ENCODE measurements at regions not wholly inside any gene's neighbourhood (a gene's known extent, or its start where the extent isn't known, plus 50 kb on each side); places are given as distances from the start of the nearest gene placed in this dataset.

GRCh38 chr11:128040603-128041002, 546.8 kb downstream of the ETS1 start:
- DNase-seq (ENCODE audit: low spot score): no peak

DNA sequence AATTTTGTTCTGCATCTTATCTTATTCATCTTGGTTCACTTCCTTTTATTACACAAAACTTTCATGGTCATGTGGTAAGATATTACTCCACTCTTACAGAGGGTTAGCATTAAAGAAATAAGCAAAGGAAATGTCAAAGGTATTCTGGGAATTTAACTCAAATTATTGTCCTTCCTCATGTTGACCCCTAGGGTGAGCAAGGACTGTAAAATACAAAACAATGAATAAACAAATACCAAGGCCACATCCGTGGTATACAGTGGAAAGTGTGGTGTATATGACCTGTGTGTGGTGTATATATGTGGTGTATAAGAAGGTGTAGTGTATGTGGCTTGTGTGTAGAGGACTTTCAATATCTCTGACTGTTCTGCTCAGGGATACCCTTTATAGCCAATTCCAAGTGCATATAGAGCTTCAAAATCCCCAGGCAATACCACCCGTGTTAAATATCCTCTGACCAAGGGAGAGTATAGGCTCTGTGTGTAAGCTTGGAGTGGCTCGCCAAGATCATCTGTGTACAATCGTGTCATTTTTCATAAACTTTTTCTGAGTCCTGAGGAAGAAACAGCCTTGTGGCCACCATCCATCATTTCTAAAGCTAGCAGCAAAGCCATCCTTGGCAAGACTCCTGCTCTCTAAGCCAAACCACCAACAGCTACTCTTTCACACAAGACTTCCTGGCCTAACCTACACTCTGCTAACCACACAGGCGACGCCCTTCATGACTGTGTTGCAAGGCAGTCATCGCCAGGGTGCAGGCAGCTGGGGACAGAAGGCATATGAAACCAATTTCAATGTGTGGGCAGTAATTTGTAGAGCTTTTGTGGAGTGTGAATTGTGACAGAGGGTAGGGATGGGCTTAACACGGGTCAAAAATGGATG, 548.0 kb downstream of the ETS1 start:
- DNase-seq (ENCODE audit: low spot score): peak; percentile 87

GRCh38 chr11:128036556-128037093, 550.7 kb downstream of the ETS1 start:
- no peak for DNase-seq (ENCODE audit: low spot score)

DNA sequence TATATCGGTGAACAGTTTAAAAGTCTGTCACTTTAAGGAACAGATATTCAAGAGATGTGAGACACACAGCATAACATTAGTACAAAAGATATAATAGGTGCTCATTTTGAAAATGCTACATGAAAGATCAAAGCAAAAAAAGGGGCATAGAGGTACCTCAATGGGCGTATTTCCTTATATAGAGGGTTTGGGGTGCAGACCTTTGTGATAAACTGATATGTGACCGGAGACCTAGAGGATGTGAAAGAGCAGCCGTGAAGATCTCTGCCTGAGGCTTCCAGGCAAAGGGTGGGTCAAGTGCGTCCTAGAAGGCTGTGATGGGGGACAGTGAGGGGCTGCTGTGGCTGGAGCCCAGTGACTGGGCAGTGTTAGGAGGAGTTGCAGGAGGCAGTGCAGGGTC, 551.4 kb downstream of the ETS1 start:
- DNase-seq (ENCODE audit: low spot score): no peak

DNA sequence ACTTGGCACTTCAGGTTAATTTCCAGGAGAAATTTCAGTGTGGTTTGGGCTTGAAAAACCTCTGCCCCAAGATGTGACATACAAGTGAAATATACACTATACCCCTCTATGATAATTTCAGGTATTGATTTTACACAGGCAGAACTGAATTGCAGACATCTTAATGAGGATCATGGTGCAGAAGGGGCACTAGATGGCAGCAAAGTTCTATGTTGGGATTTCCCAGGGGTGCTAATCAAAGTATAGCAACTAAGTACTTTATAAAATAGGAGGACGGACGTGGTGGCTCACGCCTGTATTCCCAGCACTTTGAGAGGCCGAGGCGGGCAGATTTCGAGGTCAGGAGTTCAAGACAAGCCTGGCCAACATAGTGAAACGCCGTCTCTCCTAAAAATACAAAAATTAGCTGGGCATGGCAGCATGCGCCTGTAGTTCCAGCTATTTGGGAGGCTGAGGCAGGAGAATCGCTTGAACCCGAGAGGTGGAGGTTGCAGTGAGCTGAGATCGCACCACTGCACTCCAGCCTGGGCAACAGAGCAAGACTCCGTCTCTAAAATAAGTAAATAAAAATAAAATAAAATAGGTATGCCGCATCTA, 555.7 kb downstream of the ETS1 start:
- peak; percentile 85 for DNase-seq (ENCODE audit: low spot score)

DNA sequence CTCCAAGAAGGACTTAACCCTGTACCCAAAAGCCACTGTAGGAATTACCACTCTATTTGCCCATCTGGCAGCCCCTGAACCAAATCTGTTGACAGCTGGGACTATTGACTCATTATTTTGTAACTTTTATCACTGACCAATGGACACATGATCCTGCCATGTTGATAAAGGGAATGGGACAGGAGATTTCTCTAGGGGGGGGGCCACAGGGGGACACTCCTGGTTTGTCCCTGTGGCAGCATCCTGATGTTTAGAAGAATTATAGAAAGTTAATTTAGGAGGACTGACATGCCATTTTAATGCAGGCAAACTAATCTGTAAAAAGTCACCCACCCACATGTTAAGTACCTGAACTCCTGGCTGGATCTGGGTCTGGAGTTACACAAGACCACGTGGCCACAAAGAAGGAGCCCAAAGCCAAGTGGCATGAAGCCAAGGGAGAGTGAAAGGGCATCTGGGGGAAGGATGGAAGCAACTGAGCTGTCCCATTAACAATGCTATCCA, 558.1 kb downstream of the ETS1 start:
- no peak for DNase-seq (ENCODE audit: low spot score)

GRCh38 chr11:128026596-128026995, 560.8 kb downstream of the ETS1 start:
- DNase-seq (ENCODE audit: low spot score): no peak

DNA sequence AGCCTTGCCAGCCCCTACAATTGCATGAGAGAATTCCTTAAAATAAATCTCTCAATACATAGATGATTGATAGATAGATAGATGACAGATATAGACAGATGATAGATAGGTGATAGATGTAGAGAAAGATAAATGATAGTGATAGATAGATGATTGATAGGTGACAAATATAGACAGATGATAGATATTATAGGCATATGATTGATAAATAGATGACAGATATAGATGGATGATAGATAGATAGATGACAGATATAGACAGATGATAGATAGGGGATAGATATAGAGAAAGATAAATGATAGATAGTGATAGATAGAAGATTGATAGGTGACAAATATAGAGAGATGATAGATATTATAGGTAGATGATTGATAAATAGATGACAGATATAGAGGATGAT, 564.6 kb downstream of the ETS1 start:
- DNase-seq (ENCODE audit: low spot score): no peak

DNA sequence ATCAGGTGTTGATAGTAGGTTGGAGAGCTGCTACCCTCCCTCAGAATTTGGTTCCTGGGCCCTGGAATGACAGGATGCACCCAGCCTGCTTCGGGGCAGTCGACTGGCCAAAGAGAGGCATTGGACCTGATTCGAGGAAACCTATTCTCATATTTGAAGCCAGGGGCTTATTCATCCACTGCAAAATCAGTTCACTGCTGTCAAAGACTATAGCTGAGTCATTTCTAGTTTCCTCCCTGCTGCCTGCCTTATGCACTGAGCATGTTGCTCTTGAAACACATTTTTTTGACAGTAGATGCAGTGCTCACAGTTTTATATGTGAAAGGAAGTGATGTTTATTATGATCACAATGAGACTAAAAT, 565.4 kb downstream of the ETS1 start:
- DNase-seq (ENCODE audit: low spot score): no peak

GRCh38 chr11:128021349-128022006, 565.9 kb downstream of the ETS1 start:
- DNase-seq (ENCODE audit: low spot score): no peak

DNA sequence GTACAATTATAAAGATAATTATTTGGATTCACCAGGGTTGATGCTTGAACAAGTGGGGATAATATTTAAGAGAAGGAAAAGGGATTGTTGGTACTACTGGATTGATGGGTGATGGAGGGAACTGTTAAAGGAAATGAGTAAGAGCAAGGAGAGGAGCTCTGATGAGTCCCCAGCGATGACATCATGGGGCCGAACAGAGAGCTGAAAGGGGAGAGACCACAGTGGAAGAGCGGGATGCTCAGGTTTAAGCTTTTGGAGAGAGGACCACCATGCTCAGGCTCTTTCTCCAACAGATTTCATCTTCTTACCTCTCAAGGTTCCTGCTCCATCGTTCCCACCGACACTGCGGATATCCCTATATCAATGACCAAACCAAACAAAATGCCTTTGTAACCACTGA, 568.7 kb downstream of the ETS1 start:
- DNase-seq (ENCODE audit: low spot score): no peak

DNA sequence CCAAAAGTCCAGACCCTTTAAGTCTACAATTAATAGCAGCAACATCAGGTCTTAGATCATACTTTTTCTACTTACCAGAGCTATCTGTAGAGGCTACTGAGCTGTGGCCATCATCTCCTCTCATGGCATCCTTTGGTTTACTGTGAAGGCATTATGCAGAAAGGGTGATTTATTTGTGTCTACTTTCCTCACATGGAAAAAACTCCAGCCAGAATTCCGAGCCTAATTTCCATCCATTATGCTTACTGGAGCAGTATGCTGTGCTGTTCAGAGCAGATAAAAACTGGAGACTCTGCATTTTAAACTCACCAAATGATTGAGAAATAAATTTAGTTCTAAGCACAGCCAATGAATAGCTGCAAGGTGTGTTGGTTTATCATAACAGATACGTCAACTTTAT, 581.8 kb downstream of the ETS1 start:
- DNase-seq (ENCODE audit: low spot score): no peak

DNA sequence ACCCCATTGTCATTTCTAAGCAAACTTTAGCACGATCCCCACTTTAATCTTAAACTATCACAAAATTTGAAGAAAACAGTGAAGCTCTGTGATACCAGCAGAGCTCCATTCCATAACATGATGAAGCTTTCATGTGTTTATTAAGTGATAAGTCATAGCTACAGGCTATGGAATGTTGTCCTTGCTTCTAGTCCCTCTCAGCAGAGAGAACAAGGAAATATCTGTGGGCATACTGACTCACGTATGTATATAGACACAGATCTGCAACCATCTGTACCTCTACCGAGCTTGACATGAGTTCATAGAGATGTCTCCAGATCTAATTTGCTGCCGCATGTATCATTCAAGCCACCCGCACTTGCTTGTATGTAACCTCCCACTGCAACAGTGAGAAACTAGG, 588.9 kb downstream of the ETS1 start:
- DNase-seq (ENCODE audit: low spot score): no peak

DNA sequence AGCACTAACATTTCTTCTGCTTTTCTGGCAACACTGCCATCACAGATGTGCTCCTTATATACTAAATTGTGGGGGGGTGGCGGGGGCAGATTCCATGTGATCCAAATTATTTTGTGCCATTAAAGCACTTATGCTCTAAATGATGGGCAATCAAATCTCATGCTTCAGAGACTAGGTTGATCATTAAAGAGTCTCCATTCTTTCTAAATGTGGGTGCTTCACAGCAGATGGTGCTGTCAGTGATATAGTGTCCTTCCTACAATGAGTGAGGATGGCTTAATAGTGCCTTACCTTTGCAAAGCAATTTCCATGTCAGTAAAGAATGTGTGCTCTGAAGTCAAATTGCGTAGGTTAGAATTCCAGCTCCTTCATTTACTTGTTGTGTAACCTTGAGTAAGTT, 589.8 kb downstream of the ETS1 start:
- no peak for DNase-seq (ENCODE audit: low spot score)

DNA sequence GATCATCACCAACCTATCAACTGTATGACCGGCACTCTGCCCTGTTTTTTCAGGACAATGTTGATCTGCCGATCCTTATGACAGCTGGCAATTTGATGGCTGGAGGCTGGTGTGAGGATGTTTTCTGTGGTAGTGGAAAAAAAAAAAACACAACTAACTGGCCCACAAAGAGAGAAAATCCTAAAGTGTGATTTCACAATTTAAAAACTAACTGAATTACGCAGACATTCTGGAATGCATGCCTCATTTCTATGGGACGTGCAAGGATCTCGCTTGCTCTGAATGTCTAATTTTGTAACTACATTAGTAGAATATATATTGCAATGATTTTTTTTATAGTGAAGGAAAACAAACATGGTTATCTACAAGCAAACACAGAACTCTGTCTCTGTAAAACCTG, 590.5 kb downstream of the ETS1 start:
- no peak for DNase-seq (ENCODE audit: low spot score)

GRCh38 chr11:127995921-127996320, 591.4 kb downstream of the ETS1 start:
- DNase-seq (ENCODE audit: low spot score): no peak

GRCh38 chr11:127994736-127995135, 592.6 kb downstream of the ETS1 start:
- DNase-seq (ENCODE audit: low spot score): no peak

- DNase-seq (ENCODE audit: low spot score): no peak
Measured at GRCh38 chr11:127993788-127994187, 593.6 kb downstream of the ETS1 start.

- no peak for DNase-seq (ENCODE audit: low spot score)
Measured at GRCh38 chr11:127993281-127993680, 594.1 kb downstream of the ETS1 start.

DNA sequence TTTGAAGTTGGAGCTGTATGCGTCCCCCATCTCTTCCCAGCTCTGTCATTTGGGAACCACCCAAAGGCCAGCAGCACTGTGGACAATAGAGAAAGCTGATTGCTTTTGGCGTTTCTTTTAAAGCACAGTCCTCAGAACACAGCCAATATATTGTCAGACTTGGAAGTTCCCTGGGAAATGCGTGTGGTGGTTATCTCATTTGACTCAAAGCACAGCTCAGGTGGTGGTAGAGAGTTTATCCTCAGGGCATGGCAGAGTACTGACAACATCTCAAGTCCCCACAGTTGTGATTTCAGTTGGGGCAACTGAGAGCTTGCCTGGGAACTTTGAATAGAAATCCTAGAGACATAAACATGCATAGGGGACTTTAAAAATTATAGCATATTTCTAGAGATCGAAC, 601.3 kb downstream of the ETS1 start:
- no peak for DNase-seq (ENCODE audit: low spot score)

DNA sequence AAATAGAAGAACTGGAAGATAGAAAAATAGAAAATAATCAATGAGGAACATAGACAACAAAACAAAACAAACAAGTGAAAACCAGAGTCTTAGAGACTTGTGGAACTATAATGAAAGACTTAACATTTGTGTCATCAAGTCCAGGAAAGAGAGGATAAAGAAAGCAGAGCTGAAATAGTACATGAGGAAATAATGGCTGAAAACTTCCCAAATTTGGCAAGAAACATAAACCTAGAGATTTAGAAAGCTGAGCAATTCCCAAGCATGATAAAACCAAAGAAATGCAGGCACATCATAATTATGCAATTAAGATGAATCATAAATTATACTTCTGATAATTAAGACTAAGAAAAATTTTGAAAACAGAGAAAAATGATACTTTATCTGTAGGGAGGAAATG, 614.5 kb downstream of the ETS1 start:
- no peak for DNase-seq (ENCODE audit: low spot score)

GRCh38 chr11:127971448-127971847, 615.9 kb downstream of the ETS1 start:
- no peak for DNase-seq (ENCODE audit: low spot score)

DNA sequence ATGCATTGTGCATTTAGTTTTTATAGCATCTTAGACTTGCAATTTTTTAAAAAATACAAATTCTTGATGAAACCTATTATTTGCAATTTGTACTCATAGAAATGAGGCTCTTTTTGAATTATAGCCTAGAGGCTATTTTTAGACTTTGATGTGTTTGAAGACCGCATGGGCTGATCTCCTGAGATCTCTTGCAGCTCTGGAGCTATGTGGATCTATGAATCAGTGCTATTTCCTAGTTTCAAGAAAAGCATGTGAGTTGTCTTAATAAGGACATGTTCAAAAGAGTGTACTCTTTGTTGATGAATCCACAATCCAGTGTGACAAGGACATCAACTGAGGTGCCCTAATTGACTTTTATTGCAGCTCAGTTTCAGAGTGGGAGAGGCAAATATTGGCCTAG, 620.5 kb downstream of the ETS1 start:
- DNase-seq (ENCODE audit: low spot score): no peak
